ENCODE measurements at regions not wholly inside any gene's neighbourhood (a gene's known extent, or its start where the extent isn't known, plus 50 kb on each side); places are given as distances from the start of the nearest gene placed in this dataset.

GRCh38 chr1:243927381-243927780 is 77.3 kb upstream of the AKT3 start:
- no peak for TF ChIP-seq RAD21 (IDR thresholded peaks at IDR 0.05; ENCODE audit: low read depth)
- no peak for TF ChIP-seq TCF12 (IDR thresholded peaks at IDR 0.05; ENCODE audit: low read depth)
- TF ChIP-seq, protein P1, sequence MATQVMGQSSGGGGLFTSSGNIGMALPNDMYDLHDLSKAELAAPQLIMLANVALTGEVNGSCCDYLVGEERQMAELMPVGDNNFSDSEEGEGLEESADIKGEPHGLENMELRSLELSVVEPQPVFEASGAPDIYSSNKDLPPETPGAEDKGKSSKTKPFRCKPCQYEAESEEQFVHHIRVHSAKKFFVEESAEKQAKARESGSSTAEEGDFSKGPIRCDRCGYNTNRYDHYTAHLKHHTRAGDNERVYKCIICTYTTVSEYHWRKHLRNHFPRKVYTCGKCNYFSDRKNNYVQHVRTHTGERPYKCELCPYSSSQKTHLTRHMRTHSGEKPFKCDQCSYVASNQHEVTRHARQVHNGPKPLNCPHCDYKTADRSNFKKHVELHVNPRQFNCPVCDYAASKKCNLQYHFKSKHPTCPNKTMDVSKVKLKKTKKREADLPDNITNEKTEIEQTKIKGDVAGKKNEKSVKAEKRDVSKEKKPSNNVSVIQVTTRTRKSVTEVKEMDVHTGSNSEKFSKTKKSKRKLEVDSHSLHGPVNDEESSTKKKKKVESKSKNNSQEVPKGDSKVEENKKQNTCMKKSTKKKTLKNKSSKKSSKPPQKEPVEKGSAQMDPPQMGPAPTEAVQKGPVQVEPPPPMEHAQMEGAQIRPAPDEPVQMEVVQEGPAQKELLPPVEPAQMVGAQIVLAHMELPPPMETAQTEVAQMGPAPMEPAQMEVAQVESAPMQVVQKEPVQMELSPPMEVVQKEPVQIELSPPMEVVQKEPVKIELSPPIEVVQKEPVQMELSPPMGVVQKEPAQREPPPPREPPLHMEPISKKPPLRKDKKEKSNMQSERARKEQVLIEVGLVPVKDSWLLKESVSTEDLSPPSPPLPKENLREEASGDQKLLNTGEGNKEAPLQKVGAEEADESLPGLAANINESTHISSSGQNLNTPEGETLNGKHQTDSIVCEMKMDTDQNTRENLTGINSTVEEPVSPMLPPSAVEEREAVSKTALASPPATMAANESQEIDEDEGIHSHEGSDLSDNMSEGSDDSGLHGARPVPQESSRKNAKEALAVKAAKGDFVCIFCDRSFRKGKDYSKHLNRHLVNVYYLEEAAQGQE (IDR thresholded peaks at IDR 0.05; ENCODE audit: low read depth), result no peak
- TF ChIP-seq CEBPB (IDR thresholded peaks at IDR 0.05), result no peak
- TF ChIP-seq TEAD4 (IDR thresholded peaks at IDR 0.05), result no peak
- TF ChIP-seq EGR1 (IDR thresholded peaks at IDR 0.05), result no peak
- no peak for TF ChIP-seq CREB1 (IDR thresholded peaks at IDR 0.05; ENCODE audit: low read depth)
- no peak for TF ChIP-seq FOXM1 (IDR thresholded peaks at IDR 0.05; ENCODE audit: borderline replicate concordance, low read depth)
- no peak for TF ChIP-seq ZBTB7A (IDR thresholded peaks at IDR 0.05; ENCODE audit: low read depth)
- no peak for TF ChIP-seq TAF1 (IDR thresholded peaks at IDR 0.05; ENCODE audit: low read depth)
- no peak for TF ChIP-seq YY1 (IDR thresholded peaks at IDR 0.05; ENCODE audit: low read depth)
- TF ChIP-seq NFIC (IDR thresholded peaks at IDR 0.05), result no peak
- TF ChIP-seq, protein P2, sequence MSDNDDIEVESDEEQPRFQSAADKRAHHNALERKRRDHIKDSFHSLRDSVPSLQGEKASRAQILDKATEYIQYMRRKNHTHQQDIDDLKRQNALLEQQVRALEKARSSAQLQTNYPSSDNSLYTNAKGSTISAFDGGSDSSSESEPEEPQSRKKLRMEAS (IDR thresholded peaks at IDR 0.05), result no peak
- TF ChIP-seq, protein P3, sequence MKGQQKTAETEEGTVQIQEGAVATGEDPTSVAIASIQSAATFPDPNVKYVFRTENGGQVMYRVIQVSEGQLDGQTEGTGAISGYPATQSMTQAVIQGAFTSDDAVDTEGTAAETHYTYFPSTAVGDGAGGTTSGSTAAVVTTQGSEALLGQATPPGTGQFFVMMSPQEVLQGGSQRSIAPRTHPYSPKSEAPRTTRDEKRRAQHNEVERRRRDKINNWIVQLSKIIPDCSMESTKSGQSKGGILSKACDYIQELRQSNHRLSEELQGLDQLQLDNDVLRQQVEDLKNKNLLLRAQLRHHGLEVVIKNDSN (IDR thresholded peaks at IDR 0.05), result no peak
- TF ChIP-seq EP300 (IDR thresholded peaks at IDR 0.05; ENCODE audit: borderline replicate concordance), result no peak

DNA sequence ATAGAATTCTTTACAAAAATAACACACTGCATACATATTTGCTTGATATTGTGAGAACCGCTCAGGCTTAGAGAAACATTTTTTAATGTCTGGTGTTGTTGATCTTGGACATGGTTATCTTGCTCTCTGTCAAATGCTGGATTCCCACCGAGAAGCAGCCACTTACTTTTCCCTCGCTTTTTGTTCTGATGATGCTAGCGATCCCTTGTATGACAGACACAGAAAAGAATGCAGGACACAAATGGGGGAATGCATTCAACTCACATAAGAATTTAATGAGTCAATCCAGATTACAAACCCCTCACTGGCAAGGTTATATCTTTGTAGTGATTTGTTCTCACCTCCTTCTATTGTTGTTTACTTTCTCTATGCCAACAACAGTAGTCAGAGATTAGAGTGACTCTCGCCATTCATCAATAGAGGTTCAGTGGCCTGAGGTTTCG is 76.8 kb upstream of the AKT3 start:
- no peak for TF ChIP-seq CREB1 (IDR thresholded peaks at IDR 0.05; ENCODE audit: low read depth)
- TF ChIP-seq FOXM1 (IDR thresholded peaks at IDR 0.05; ENCODE audit: borderline replicate concordance, low read depth), result no peak
- TF ChIP-seq RAD21 (IDR thresholded peaks at IDR 0.05; ENCODE audit: low read depth), result no peak
- no peak for TF ChIP-seq EGR1 (IDR thresholded peaks at IDR 0.05)
- TF ChIP-seq NFIC (IDR thresholded peaks at IDR 0.05), result no peak

DNA sequence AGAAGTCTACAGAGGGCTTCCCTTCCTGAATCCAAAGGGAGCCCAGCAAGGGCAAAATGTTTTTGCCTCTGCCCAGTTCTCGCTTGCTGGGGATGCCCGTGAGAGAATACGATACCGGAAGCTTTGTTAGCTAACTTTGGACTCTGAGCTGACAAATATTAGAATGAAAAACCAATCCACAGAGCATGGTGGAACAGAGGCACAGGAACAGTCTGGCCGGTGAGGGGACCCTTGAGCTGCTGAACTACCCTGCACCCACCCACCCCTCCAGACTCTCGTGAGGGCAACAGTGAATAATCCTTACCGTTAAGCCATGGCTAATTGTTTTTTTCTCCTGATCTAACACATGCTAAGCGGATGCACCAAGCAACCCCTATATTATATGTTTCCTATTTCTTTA is 76.3 kb upstream of the AKT3 start:
- no peak for TF ChIP-seq TCF12 (IDR thresholded peaks at IDR 0.05; ENCODE audit: low read depth)
- TF ChIP-seq TAF1 (IDR thresholded peaks at IDR 0.05; ENCODE audit: low read depth), result no peak

- TF ChIP-seq FOXM1 (IDR thresholded peaks at IDR 0.05; ENCODE audit: borderline replicate concordance, low read depth), result no peak
- no peak for TF ChIP-seq CEBPB (IDR thresholded peaks at IDR 0.05)
- TF ChIP-seq TAF1 (IDR thresholded peaks at IDR 0.05; ENCODE audit: low read depth), result no peak
- TF ChIP-seq YY1 (IDR thresholded peaks at IDR 0.05; ENCODE audit: low read depth), result no peak
- no peak for TF ChIP-seq RAD21 (IDR thresholded peaks at IDR 0.05; ENCODE audit: low read depth)
Observed at GRCh38 chr1:243924588-243925349, 74.7 kb upstream of the AKT3 start.

DNA sequence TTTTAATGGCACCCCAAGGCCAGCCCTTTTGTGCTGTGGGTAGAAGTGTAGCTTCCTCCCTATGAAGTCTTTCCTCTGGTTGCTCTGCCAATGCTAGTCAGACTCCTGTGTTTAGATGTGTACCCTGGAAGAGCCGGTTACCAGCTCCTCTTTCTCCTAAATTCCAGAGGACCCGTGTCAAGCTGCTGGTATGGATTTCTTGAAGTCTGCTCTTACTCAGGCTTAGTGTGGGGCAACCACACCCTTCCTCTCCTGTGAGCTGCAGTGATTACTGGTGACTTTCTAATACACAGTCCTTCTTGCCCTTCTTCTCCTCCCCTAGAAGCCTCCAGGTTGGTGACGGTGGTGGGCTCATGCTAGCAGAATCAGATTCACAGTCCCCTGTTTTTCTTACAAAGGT is 74.1 kb upstream of the AKT3 start:
- TF ChIP-seq CREB1 (IDR thresholded peaks at IDR 0.05; ENCODE audit: low read depth) (no peak), TAF1 (IDR thresholded peaks at IDR 0.05; ENCODE audit: low read depth) (no peak), TCF12 (IDR thresholded peaks at IDR 0.05; ENCODE audit: low read depth) (no peak)

- TF ChIP-seq, protein P1 (IDR thresholded peaks at IDR 0.05; ENCODE audit: low read depth), result no peak
- TF ChIP-seq, protein P3 (IDR thresholded peaks at IDR 0.05), result no peak
- TF ChIP-seq NFIC (IDR thresholded peaks at IDR 0.05) (no peak), FOXM1 (IDR thresholded peaks at IDR 0.05; ENCODE audit: borderline replicate concordance, low read depth) (no peak), EGR1 (IDR thresholded peaks at IDR 0.05) (no peak), EP300 (IDR thresholded peaks at IDR 0.05; ENCODE audit: borderline replicate concordance) (no peak), TAF1 (IDR thresholded peaks at IDR 0.05; ENCODE audit: low read depth) (no peak), TEAD4 (IDR thresholded peaks at IDR 0.05) (no peak), ZBTB7A (IDR thresholded peaks at IDR 0.05; ENCODE audit: low read depth) (no peak), RAD21 (IDR thresholded peaks at IDR 0.05; ENCODE audit: low read depth) (no peak), CEBPB (IDR thresholded peaks at IDR 0.05) (no peak), CREB1 (IDR thresholded peaks at IDR 0.05; ENCODE audit: low read depth) (no peak)
- TF ChIP-seq, protein P2 (IDR thresholded peaks at IDR 0.05), result no peak
Observed at GRCh38 chr1:243923292-243924171, 73.5 kb upstream of the AKT3 start.

All from Ishikawa (cell line).